Loucy (cell line): ENCODE measurements at regions not wholly inside any gene's neighbourhood (a gene's known extent, or its start where the extent isn't known, plus 50 kb on each side); places are given as distances from the start of the nearest gene placed in this dataset.

Experiments used
- H2AFZ ChIP-seq: fragments of 200-600 bp; sonication (generic); 2 replicates; pipeline ENCODE4 v1.6.0; 2016; ENCODE audit warnings: antibody characterized with exemption, mild to moderate bottlenecking, low read length, moderate library complexity
- H3F3A ChIP-seq: fragments of 200-600 bp; 2 replicates; pipeline ENCODE4 v1.6.0; 2016; ENCODE audit warnings: antibody characterized with exemption, low read depth, mild to moderate bottlenecking
- H3K27me3 ChIP-seq: fragments of 200-600 bp; sonication (generic); 2 replicates; pipeline ENCODE4 v1.6.1; 2014; ENCODE audit warnings: low read length, mild to moderate bottlenecking; ENCODE audit not compliant: insufficient read depth, poor library complexity, severe bottlenecking
- H3K36me3 ChIP-seq: fragments of 200-600 bp; sonication (generic); 2 replicates; pipeline ENCODE4 v1.6.1; 2016; ENCODE audit warnings: low read length; ENCODE audit not compliant: insufficient read depth
- H3K4me1 ChIP-seq: fragments of 200-600 bp; sonication (generic); 2 replicates; pipeline ENCODE4 v1.5.1; 2014; ENCODE audit warnings: low read length, mild to moderate bottlenecking; ENCODE audit not compliant: insufficient read depth, poor library complexity, severe bottlenecking
- H3K4me2 ChIP-seq: fragments of 200-600 bp; sonication (generic); 2 replicates; pipeline ENCODE4 v1.6.0; 2014; ENCODE audit warnings: antibody characterized with exemption, low read length, low read depth, mild to moderate bottlenecking; ENCODE audit not compliant: poor library complexity, severe bottlenecking
- H3K4me3 ChIP-seq: fragments of 200-600 bp; sonication (generic); 2 replicates; pipeline ENCODE4 v1.5.1; 2014; ENCODE audit warnings: low read length, mild to moderate bottlenecking, mixed read lengths; ENCODE audit not compliant: poor library complexity, severe bottlenecking
- H3K79me2 ChIP-seq: fragments of 200-600 bp; sonication (generic); 2 replicates; pipeline ENCODE4 v1.6.1; 2014; ENCODE audit warnings: low read length; ENCODE audit not compliant: insufficient read depth
- H3K9ac ChIP-seq: fragments of 200-600 bp; sonication (generic); 2 replicates; pipeline ENCODE4 v1.6.0; 2014; ENCODE audit warnings: mild to moderate bottlenecking, low read depth, low read length, moderate library complexity; ENCODE audit not compliant: poor library complexity, severe bottlenecking
- H3K9me2 ChIP-seq: fragments of 200-600 bp; sonication (generic); replicated peaks from 2 replicates; pipeline ENCODE4 v1.6.1; 2016; ENCODE audit warnings: low read depth, low read length, mixed read lengths
- H3K9me3 ChIP-seq: fragments of 200-600 bp; sonication (generic); 2 replicates; pipeline ENCODE4 v1.6.1; 2014; ENCODE audit warnings: mild to moderate bottlenecking, antibody characterized with exemption, low read length, low read depth; ENCODE audit not compliant: insufficient read depth
- H4K20me1 ChIP-seq: fragments of 200-600 bp; sonication (generic); 2 replicates; pipeline ENCODE4 v1.6.0; 2014; ENCODE audit warnings: antibody characterized with exemption, low read length, mild to moderate bottlenecking; ENCODE audit not compliant: insufficient read depth, poor library complexity, severe bottlenecking
- EZH2phosphoT487 ChIP-seq: fragments of 200-600 bp; IDR thresholded peaks from 2 replicates; pipeline ENCODE4 v1.6.1; 2018; ENCODE audit warnings: antibody characterized with exemption, mild to moderate bottlenecking, moderate library complexity, borderline replicate concordance
- TF ChIP-seq, protein P1 (sequence below): fragments of 200-600 bp; sonication (generic); conservative IDR thresholded peaks from 2 replicates; pipeline ENCODE4 v1.5.1; 2014; ENCODE audit warnings: mild to moderate bottlenecking, antibody characterized with exemption, low read length

GRCh38 chr2:58436872-58437271, 195.7 kb upstream of the FANCL start:
- no peak for TF ChIP-seq EZH2phosphoT487
- TF ChIP-seq, protein P1, sequence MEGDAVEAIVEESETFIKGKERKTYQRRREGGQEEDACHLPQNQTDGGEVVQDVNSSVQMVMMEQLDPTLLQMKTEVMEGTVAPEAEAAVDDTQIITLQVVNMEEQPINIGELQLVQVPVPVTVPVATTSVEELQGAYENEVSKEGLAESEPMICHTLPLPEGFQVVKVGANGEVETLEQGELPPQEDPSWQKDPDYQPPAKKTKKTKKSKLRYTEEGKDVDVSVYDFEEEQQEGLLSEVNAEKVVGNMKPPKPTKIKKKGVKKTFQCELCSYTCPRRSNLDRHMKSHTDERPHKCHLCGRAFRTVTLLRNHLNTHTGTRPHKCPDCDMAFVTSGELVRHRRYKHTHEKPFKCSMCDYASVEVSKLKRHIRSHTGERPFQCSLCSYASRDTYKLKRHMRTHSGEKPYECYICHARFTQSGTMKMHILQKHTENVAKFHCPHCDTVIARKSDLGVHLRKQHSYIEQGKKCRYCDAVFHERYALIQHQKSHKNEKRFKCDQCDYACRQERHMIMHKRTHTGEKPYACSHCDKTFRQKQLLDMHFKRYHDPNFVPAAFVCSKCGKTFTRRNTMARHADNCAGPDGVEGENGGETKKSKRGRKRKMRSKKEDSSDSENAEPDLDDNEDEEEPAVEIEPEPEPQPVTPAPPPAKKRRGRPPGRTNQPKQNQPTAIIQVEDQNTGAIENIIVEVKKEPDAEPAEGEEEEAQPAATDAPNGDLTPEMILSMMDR = no peak

GRCh38 chr2:58435246-58435645, 194.1 kb upstream of the FANCL start:
- no peak overlapping the region for H3K4me2 ChIP-seq

More at GRCh38 chr2:58436872-58437271, 195.7 kb upstream of the FANCL start:
- Histone ChIP-seq H3K79me2 (no peaks in the 10 kb centered on the region), H3K9me3 (no peaks in the 10 kb centered on the region), H3F3A (no peaks in the 10 kb centered on the region; the same call in 1 of the 2 replicates), H4K20me1 (no peaks in the 10 kb centered on the region), H3K4me2 (no peak overlapping the region), H3K4me1 (peaks cover 5% of the 10 kb centered on the region), H3K9me2 (no peaks in the 10 kb centered on the region), H2AFZ (no peak overlapping the region), H3K9ac (no peak overlapping the region), H3K4me3 (no peak overlapping the region), H3K36me3 (no peaks in the 10 kb centered on the region), H3K27me3 (no peaks in the 10 kb centered on the region)

DNA sequence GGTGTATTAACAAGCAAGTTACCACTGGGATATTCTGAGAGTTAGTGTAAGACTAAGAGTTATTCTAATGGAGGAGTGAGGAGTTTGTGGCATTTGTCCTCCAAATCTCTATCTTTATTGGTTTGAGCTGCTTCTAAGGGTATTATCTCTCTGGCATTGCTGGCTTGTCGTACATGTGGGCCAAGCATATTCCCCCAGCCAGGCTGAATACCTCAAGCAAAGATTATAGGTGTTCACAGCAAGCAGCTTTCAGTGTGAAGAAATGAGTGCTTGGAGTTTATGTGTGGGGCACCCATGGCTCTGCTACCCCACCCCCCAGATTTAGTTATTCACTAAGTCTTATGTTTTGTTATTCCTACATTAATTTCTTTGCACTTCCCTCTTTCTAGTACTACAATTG, 193.6 kb upstream of the FANCL start:
- no peaks in the 10 kb centered on the region for H4K20me1 ChIP-seq
- no peaks in the 10 kb centered on the region for H3K9me2 ChIP-seq
- no peak overlapping the region for H3K4me3 ChIP-seq
- no peaks in the 10 kb centered on the region for H3K79me2 ChIP-seq
- H3K9me3 ChIP-seq = no peaks in the 10 kb centered on the region
- no peaks in the 10 kb centered on the region for H3K27me3 ChIP-seq
- no peak overlapping the region for H3K9ac ChIP-seq
- H3K4me1 ChIP-seq = peaks cover 7% of the 10 kb centered on the region
- no peak overlapping the region for H3K4me2 ChIP-seq
- no peaks in the 10 kb centered on the region; the same call in 1 of the 2 replicates for H3F3A ChIP-seq
- TF ChIP-seq EZH2phosphoT487 = no peak
- TF ChIP-seq, protein P1 = no peak
- H2AFZ ChIP-seq = no peak overlapping the region
- no peaks in the 10 kb centered on the region for H3K36me3 ChIP-seq

More at GRCh38 chr2:58435246-58435645, 194.1 kb upstream of the FANCL start:
- Histone ChIP-seq H3K36me3 (no peaks in the 10 kb centered on the region), H3K9me2 (no peaks in the 10 kb centered on the region), H3K79me2 (no peaks in the 10 kb centered on the region), H3K9me3 (no peaks in the 10 kb centered on the region), H3K27me3 (no peaks in the 10 kb centered on the region), H4K20me1 (no peaks in the 10 kb centered on the region), H3F3A (no peaks in the 10 kb centered on the region; the same call in 1 of the 2 replicates), H2AFZ (no peak overlapping the region), H3K4me1 (peaks cover 7% of the 10 kb centered on the region), H3K4me3 (no peak overlapping the region), H3K9ac (no peak overlapping the region)
- TF ChIP-seq EZH2phosphoT487 = no peak
- TF ChIP-seq, protein P1 = no peak
